C4-2B (cell line): ENCODE measurements at regions not wholly inside any gene's neighbourhood (a gene's known extent, or its start where the extent isn't known, plus 50 kb on each side); places are given as distances from the start of the nearest gene placed in this dataset.

Experiments
- CTCF ChIP-seq: fragments of 450-650 bp; conservative IDR thresholded peaks from 2 replicates; pipeline ENCODE4 v1.5.1; 2017; ENCODE audit warnings: mild to moderate bottlenecking
- ZFX ChIP-seq: fragments of 450-650 bp; IDR thresholded peaks from 2 replicates; pipeline ENCODE4 v1.6.1; 2017

GRCh38 chr1:194908643-194909042, 1699.6 kb downstream of the KCNT2 start:
- TF ChIP-seq CTCF (no peak), ZFX (no peak)
